Activated T-cell treated with anti-CD3 and anti-CD28 coated beads for 48 hours (primary cell): ENCODE measurements at regions not wholly inside any gene's neighbourhood (a gene's known extent, or its start where the extent isn't known, plus 50 kb on each side); places are given as distances from the start of the nearest gene placed in this dataset.
A peak's percentile ranks its signal among the peaks of the same experiment; 100 is the strongest.

ENCODE experiments used
- DNase-seq: peaks from one replicate; pipeline ENCODE4 v3.0.0-alpha.2; 2020; ENCODE audit warnings: low read depth

DNA sequence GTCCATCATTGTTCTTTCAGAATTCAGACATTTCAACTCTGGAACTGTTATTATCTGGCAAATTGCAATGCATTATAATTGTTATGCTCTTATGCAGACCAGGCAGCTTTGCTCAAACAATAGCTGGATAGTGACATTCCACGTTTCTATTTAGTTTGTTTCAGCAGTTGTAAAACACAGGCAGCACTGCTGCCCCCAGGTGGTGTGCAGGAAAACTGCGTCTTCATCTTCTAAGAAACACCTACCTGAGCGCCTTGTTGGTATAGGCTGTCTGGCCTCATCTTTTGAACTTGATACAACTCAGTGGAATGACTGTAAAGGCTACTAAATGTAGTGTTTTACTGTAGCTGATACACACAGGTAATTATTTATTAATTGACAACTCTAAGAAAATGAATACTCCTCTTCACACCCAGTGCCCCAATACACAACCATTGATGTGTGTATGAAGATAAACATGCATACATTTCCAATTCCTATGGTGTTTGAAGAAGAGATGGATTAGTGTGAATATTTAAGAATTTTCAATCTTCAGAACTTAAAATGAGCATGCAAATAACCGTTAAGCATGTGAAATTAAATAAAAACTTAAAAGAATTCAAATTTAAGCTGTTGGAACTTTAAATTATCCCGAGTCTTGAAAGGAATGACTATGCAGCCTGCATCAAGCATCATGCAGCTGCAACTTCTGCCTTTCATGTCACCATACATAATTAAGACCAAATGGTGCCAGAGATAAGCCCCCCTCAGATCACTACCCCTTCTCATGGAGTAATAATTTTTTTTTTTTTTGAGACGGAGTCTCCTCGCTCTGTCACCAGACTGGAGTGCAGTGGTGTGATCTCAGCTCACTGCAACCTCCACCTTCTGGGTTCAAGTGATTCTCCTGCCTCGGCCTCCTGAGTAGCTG is 85.6 kb downstream of the CD8B2 start:
- peak; percentile 15 for DNase-seq

DNA sequence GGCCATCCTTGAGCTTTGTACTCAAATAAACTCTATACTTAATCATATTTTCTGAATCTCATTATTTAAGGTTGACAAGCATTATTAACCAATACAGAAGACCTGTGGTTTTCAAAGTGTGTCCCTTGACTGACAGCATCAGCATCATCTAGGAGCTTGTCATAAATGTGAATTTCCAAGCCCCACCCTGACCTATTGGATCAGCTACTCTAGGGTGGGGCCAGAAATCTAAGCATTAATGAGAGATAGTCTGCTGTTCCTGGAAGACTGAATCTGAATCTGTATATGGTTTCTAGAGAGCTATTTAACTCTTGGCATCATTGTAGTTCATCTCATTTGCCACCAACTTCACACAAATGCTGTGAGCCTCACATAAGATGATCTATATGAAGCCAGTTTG is 86.6 kb downstream of the CD8B2 start:
- no peak for DNase-seq

DNA sequence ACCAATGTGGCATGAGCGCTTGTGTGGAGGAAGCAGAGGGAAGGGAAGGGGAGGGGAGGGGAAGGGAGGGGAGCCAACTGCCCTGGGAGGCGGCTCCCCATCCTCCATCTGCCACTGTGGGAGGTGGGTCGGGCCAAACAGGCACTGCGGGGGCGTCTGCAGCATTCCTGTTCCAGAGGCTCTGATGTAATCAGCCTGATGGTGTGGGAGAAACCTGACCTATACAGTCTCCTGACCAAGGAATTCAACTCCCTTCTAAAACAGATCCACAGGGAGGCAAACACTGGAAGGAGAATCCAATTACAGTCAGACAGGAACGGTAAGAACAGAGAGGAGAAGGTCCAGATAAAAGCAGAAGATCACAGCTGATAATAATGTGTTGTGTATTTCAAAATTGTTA is 88.8 kb downstream of the CD8B2 start:
- no peak for DNase-seq

DNA sequence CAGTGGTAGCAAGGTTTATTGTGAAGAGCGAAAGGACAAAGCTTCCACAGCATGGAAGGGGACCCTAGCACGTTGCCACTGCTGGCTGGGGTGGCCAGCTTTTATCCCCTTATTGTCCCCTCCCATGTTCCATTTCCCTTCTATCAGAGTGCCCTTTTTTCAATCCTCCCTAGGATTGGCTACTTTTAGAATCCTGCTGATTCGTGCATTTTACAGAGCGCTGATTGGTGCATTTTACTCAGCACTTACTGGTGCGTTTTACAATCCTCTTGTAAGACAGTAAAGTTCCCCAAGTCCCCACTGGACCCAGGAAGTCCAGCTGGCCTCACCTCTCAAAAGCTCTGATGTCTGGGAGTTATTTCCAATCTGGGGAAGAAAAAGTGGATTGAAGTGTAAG is 90.1 kb downstream of the CD8B2 start:
- no peak for DNase-seq

DNA sequence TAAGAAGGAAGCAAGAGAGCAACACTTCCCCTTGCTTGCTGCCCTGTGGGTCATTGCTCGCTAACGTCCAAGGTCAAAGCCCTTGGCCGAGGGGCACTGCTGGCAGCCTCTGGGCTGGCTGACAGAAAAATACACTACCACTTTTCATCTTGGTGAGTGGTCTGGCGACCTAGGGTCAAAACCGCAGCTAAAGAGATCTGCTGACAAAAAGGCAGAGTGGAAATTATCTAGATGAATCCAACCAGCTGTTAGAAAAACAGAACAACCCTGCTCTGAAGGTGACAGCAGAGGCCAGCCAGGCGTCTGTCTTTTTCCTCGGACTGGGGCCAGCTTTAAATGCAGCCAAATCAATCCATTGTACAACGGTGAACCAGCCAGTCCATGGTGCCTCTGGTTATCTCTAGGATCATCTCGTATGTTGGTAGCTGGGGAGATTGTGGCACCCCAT is 92.6 kb downstream of the CD8B2 start:
- DNase-seq: no peak

DNA sequence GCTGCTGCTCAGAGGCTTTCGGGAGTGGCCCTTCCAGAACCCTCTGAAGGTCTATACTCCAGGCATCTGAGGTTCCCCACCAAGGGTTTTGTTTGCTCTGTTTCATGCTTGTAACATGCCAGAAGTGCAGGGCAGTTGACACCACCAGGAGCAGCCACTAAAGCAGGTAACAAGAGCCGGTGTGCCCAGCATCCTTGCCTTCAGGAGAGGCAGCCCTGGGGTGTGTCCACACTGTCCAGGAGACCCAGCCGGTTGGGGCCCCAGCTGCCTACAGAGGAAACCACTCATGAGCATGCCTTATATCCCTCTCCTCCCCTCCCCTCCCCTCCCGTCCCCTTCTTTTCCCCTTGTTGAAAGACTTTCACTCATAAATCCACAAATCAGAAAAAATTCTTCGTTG is 93.1 kb downstream of the CD8B2 start:
- no peak for DNase-seq

DNA sequence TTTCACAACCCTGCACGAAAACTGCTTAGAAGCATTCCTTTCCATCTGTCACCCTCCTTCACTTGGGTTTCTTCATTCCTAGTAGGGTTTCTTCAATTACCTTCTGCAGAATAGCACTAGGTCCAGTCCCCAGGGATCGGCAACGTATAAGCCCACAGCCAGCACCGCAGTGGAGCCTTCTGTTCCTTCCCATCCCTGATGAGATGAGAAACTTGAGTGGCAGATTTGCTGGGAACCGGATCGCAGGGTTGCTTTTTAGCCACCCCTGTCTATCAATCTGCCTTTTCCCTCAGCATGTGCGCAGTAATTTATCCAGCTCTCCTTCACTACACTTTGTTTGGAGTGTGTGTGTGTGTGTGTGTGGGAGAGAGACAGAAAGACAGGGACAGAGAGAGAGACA is 94.2 kb downstream of the CD8B2 start:
- no peak for DNase-seq

DNA sequence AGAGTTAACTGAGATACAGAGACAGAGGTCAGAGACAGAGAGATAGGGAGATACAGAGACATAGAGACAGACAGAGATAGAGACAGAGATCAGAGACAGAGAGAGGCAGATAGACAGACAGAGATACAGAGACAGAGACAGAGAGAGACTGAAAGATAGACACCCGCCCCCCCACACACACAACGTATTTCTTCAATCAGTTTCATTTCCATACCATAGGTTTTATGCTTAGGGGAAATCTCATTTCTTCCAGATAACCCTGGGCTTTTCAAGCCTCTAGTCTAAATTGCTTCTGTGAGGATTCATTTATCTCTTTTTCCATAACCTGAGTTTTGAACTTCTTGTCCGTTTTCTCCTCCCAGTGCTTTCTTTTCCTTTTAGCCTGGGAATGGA is 94.6 kb downstream of the CD8B2 start:
- no peak for DNase-seq

DNA sequence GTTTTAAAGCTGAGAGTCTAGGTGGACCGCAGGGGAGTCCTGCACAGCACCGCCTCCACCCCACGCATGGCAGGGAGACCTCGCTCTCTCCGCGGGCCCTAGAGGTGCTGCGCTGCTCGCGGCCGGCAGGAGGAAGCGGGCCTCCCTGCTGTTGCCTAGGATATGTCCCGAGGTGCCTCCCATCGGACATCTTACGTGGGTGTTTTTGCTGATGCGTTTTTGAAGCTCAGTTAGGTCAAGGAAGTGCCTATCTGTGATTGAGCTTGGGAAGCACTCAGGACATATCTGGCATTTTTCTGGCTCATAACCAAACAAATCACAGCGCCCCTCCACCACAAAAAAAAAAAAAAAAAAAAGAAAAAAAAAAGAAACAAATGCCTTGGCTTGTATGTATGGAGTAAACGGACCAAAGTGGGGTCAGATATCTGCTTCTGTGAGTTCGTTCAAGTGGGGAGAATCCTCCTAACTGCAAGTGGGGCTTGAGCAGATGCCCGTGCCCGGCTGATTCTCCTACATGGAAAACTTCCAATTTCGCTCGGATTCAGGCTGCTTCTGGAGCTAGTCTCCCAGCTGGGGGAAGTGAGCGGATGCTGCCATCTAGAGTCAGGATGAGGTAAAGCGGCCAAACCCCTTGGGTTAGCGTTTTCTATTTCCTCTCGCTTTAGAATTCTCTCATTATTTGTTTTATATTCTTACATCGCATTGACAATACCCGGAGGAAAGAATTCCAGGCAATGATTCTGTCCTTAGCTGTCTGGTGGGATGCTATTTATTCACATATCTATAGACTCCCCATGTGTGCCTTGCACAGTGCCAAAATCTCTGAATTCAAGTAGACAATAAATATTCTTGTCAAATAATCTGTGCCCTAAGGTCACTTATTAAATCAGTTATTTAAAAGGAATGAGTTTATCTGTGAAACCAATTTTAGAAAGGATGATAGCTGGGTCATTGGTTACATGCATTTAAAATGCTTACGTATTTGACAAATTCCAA is 95.3 kb downstream of the CD8B2 start:
- DNase-seq: peak; percentile 45

DNA sequence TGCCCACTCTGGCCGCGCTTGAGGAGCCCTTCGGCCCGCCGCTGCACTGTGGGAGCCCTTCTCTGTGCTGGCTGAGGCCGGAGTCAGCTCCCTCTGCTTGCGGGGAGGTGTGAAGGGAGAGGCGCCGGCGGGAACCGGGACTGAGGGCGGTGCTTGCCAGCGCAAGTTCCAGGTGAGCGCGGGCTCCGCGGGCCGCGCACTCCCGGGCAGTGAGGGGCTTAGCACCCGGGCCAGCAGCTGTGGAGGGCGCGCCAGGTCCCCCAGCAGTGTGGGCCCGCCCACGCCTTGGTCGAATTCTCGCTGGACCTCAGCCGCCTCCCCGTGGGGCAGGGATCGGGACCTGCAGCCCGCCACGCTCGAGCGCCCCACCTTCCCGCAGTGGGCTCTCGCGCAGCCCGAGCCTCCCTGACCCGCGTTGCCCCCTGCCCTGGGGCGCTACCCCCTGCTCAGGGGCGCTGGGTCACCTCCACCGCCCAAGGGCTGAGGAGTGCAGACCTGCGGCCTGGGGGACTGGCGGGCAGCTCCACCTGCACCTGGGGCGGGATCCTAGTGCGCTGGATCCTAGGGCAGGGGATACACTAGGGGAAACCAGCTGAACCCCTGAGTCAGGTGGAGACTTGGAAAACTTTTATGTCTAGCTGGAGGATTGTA is 97.3 kb downstream of the CD8B2 start:
- no peak for DNase-seq

DNA sequence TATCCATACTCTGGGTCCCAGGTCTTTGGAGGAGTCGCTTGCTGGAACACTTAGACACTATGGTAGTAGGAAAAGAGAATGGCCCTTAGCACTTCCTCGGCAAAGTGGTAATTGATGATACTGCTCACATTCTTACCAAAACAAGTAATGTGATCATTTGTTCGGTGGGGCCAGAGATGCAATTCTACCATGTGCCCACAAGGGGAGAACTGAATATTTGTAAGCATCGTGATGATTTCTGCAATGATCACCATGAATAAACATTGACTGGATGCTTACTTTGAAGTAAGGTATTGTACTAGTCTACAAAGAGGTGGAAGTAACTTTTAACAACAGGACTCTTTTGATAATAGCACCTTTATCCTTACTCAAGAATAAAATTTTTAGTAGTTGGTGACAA is 109.7 kb downstream of the CD8B2 start:
- no peak for DNase-seq

DNA sequence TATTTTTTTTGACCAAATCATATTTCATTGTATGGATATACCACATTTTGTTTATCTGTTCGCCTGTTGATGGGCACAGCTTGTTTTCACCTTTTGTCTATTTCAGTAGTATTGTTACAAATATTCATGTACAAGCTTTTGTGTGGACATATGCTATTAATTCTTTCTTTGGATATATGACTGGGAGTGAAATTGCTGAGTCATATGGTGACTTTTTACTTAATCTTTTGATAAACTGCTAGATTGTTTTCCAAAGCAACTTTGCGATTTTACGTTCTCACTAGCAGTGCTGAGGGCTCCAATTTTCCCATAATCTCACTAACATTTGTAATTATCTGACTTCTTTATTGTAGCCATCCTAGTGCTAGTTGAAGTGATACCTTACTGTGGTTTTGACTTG is 112.4 kb downstream of the CD8B2 start:
- no peak for DNase-seq

DNA sequence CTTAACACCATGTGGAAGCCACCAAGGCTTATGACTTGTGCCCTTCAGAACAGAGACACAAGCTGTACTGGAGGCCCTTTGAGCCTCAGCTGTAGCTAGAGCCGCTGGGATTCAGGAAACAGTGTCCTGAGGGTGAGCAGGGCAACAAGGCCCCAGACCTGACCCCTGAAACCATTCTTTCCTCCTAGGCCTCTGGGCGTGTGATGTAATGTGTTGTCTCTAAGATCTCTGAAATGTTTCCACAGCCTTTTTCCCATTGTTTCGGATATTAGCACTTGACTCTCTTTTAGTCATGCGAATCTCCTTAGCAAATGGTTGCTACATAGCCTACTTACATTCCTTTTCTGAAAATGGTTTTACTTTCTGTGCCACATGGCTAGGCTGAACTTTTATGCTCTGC is 114.9 kb downstream of the CD8B2 start:
- no peak for DNase-seq

DNA sequence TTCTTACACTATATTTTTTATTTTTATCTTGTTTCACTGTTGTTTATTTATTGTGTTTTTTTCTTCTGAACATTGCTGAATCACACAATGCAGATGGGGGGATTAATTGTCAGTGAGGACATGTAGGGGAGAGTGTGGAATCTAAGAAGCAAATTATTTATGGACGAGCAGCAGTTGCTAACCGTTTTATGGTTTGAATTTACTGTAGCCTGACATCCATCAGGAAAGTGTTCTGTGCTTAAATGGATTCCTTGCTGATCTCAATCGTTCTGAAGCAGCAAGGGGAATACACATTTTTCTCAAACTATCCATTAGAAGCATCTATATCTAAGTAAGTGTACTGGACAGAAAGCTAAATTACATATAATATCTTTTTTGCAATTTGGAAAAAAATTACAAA is 119.5 kb downstream of the CD8B2 start:
- no peak for DNase-seq

DNA sequence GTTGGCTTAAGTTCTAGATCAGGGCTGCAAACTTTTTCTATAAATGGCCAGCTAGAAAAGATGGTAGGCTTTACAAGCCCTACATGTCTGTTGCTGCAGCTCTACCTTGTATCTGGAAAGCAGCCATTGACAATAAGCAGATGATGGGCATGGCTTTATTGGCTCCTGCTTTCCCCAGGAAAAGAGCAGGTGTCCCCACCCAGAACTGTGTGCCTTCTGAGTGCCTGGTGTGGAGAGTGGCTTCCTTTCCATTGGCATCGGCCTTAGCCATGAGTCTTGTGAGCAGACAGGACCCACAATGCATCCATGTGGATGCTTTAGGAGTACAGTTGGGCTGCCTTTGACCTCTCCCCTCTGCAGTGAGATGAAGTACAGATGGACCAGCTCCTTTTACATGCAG is 120.2 kb downstream of the CD8B2 start:
- no peak for DNase-seq

DNA sequence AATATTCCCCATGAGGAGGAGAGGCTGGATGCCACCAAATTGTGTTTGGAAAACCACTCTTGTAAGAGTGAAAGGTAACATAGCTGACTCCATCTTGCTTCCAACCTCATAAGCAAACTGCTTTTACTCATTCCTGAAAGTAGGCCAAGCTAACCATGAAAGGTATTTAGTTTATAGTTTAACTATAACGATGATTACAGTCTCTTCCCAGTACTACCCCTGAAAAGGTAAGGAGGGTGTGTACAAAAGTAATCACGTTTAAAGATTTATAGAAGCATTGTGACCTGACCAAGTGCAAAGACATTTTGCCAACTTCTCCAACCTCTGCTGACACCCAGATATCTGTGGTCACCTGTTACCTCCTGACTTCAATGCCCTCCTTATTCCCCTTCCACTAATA is 122.6 kb downstream of the CD8B2 start:
- DNase-seq: no peak

DNA sequence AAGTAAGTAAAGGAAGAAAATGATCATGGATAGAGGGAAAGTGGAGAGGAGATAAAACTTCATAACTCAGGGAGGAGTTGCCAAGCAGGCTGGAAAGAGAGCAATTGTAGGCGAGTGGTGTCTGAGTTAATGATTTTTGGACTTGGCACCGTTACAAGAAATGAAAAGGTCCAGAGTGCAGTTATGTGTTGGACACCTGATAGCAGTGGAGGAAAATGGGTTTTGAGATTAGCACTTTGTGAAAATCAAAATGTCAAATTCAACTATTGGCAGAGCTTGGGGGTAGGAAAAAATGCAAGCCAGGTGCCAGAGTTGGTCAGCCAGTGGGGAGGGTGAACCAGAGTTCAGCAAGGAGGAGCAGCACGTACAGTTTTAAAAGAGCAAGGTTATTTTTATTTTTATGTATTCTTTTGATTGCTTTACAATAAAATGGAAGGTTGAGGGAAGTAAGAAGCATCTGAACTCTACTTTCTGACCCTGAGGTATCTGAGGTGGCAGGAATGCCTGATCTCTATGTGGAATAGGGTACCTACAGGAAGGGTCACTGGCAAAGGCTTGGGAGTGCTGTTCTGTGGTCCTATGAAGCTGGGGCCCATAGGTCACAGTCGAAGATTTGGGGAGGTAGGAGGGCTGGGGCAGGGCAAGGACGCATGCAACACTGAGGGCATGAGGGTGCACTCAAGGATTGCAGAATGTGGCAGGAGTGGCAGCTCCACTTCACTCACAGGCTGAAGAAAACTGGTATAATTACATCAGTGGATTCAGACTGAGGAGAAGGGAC is 127.5 kb downstream of the CD8B2 start:
- DNase-seq: no peak

DNA sequence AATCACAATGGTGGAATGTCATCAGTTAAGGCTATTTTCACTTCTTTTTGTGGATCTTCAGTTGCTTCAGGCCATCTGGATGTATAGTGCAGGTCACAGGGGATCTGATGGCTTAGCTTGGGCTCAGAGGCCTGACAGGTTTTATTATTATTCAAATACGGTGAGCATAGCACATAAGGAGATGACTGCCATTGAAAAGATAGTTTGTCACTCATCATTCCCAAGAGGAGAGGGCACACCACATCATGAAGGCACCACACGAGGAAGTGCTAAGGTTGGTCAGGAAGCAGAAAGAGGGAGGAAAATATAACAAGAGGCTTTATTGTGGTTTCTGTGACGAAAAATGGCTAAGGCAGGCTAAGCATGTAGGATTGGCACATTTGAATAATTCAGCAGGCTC is 131.4 kb downstream of the CD8B2 start:
- DNase-seq: no peak

DNA sequence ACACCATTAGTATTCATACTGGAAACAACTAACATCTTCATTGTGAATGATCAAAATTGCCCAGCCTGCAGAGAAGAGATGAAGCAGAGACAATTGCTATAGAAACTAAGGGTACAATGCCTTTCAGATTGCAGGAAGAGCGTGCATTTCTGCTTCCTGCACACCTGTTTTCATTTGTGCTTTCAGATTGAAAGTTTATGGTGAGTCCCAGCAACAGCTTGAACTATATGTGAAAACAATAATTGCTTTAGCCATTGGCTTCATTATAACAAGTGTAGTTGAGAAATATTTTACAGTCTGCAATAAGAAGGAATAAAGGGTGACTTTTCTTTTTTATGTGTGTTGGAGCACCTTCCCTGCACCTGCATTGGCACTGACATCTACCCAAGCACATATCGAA is 136.3 kb downstream of the CD8B2 start:
- DNase-seq: no peak

DNA sequence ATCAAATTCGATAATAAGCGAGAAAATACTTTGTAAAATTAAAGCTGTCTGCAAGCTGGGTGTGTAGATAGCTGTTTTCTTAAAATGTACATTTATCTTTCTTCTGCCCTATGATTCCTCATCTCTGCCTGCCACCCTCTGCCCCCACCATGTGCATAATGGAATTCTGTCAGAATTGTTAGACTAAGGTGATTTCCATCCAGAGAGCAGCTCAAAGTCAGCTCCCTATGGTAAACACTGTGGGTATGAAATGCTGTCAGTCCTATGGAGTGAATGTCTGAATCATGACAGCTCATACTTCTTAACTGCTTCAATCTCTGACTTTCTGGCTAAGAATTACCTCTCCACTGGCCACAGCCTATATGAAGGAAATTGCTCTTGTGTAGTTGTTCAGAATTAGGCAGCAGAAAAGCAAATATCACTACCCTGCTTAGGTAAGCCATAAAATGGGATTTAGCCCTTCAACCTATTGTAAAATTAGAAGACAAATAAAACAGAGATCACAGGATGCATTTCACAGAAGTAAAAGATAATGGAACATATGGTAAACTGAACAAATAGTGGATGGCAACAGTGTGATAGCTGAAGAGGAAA is 137.7 kb downstream of the CD8B2 start:
- no peak for DNase-seq

DNA sequence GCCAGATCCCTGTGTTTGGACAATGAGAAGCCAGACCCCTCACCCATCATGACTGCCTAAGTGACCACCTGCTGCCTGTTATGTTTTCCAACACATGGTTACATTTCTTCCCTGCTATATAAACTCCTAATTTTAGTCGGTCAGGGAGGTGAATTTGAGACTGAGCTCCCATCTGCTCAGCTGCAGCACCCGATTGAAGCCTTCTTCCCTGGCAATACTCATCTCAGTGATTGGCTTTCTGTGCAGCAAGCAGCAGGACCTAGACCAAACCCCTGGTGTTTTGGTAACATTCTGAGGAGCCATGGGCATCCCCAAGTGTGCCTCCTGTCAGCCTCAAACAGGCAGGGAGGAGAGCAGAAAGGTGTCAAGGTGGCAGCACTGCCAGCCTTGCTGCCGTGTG is 141.2 kb downstream of the CD8B2 start:
- no peak for DNase-seq
